Ishikawa (cell line): ENCODE measurements at regions not wholly inside any gene's neighbourhood (a gene's known extent, or its start where the extent isn't known, plus 50 kb on each side); places are given as distances from the start of the nearest gene placed in this dataset.

Source experiments
- CREB1 ChIP-seq: IDR thresholded peaks from 2 replicates; pipeline ENCODE4 v1.6.1; 2012; ENCODE audit warnings: low read depth
- EGR1 ChIP-seq: IDR thresholded peaks from 2 replicates; pipeline ENCODE4 v1.6.1; 2012
- EP300 ChIP-seq: IDR thresholded peaks from 2 replicates; pipeline ENCODE4 v1.6.1; 2012; ENCODE audit warnings: borderline replicate concordance
- MAX ChIP-seq: IDR thresholded peaks from 2 replicates; pipeline ENCODE4 v1.6.1; 2012
- NFIC ChIP-seq: IDR thresholded peaks from 2 replicates; pipeline ENCODE4 v1.6.1; 2012
- RAD21 ChIP-seq: IDR thresholded peaks from 2 replicates; pipeline ENCODE4 v1.6.1; 2012; ENCODE audit warnings: low read depth
- REST ChIP-seq: IDR thresholded peaks from 2 replicates; pipeline ENCODE4 v1.6.1; 2012; ENCODE audit warnings: low read depth, mild to moderate bottlenecking
- TAF1 ChIP-seq: IDR thresholded peaks from 2 replicates; pipeline ENCODE4 v1.6.1; 2012; ENCODE audit warnings: low read depth, mild to moderate bottlenecking
- TCF12 ChIP-seq: IDR thresholded peaks from 2 replicates; pipeline ENCODE4 v1.6.1; 2012; ENCODE audit warnings: low read depth
- USF1 ChIP-seq: IDR thresholded peaks from 2 replicates; pipeline ENCODE4 v1.6.1; 2012
- YY1 ChIP-seq: IDR thresholded peaks from 2 replicates; pipeline ENCODE4 v1.6.1; 2012; ENCODE audit warnings: low read depth
- ZBTB7A ChIP-seq: IDR thresholded peaks from 2 replicates; pipeline ENCODE4 v1.6.1; 2012; ENCODE audit warnings: low read depth

- no peak for TF ChIP-seq EP300
- TF ChIP-seq RAD21: no peak
- no peak for TF ChIP-seq TAF1
- TF ChIP-seq USF1: no peak
- TF ChIP-seq ZBTB7A: no peak
- TF ChIP-seq CREB1: no peak
- TF ChIP-seq MAX: no peak
- TF ChIP-seq NFIC: no peak
- TF ChIP-seq REST: no peak
- no peak for TF ChIP-seq YY1
- no peak for TF ChIP-seq EGR1
- no peak for TF ChIP-seq TCF12
Observed at GRCh38 chr2:122210065-122210464, 454.6 kb downstream of the TSN start.
